ENCODE measurements at regions not wholly inside any gene's neighbourhood (a gene's known extent, or its start where the extent isn't known, plus 50 kb on each side); places are given as distances from the start of the nearest gene placed in this dataset.

DNA sequence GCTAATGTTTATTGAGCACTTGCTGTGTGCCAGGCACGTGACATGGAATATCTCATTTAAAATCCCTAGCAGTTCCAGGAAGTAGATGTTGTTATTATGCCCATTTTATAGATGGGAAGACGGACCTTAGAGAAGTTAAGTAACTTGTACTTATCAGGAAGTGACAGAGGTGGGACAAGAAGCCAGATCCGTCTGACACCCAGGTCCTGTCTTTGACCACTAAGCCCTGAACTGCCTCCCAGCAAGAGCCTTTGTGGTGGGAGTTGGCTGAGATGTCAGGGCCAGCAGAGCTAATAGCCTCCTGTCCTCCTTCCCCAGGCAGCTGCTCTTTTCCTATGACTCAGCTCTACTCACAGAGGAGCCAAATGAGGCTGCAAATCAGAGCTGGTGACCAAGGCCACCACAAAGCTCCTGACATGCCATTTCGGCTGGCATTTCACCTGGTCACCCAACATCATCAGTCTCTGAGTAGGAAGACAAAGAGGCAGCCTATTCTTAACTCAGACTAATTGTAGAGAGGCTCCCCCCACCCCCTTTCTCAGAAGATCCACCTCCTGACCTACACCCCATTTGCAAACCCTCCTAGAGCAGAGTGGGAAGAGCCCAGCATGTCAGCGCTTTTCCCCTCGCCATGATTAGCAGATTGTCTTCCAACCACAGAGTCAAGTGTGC, 175.1 kb upstream of the KIT start:
- Mint-ChIP-seq H3K27ac (no peak overlapping the region), H3K4me1 (no peaks in the 10 kb centered on the region), H3K4me3 (no peak overlapping the region), H3K9me3 (peaks cover 14% of the 10 kb centered on the region), H3K27me3 (ENCODE audit: insufficient read depth) (peaks cover 2% of the 10 kb centered on the region), H3K36me3 (ENCODE audit: low read depth) (no peaks in the 10 kb centered on the region)
- TF ChIP-seq, protein P1, sequence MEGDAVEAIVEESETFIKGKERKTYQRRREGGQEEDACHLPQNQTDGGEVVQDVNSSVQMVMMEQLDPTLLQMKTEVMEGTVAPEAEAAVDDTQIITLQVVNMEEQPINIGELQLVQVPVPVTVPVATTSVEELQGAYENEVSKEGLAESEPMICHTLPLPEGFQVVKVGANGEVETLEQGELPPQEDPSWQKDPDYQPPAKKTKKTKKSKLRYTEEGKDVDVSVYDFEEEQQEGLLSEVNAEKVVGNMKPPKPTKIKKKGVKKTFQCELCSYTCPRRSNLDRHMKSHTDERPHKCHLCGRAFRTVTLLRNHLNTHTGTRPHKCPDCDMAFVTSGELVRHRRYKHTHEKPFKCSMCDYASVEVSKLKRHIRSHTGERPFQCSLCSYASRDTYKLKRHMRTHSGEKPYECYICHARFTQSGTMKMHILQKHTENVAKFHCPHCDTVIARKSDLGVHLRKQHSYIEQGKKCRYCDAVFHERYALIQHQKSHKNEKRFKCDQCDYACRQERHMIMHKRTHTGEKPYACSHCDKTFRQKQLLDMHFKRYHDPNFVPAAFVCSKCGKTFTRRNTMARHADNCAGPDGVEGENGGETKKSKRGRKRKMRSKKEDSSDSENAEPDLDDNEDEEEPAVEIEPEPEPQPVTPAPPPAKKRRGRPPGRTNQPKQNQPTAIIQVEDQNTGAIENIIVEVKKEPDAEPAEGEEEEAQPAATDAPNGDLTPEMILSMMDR (conservative IDR thresholded peaks at IDR 0.05) = no peak
- WGBS, 2 experiments (ENCODE audit: insufficient coverage in 1 of 2, insufficient read length in 1 of 2) = 92 to 96% methylated on average over 5 to 6 of the region's 6 CpGs
- Histone ChIP-seq H3K9ac (ENCODE audit: extremely low read depth, low read length, poor library complexity, severe bottlenecking) (no peak overlapping the region), H3K4me1 (ENCODE audit: control insufficient read depth, insufficient read depth, low read length) (no peaks in the 10 kb centered on the region), H3K9me3 (ENCODE audit: control insufficient read depth, low read length) (peaks cover 15% of the 10 kb centered on the region), H3K36me3 (ENCODE audit: control insufficient read depth, insufficient read depth, low read length) (no peaks in the 10 kb centered on the region), H3K27ac (ENCODE audit: low read depth, low read length) (no peak overlapping the region), H3K27me3 (ENCODE audit: control insufficient read depth, insufficient read depth, low read length, poor library complexity, severe bottlenecking) (no peaks in the 10 kb centered on the region), H3K4me3 (ENCODE audit: low read length) (no peak overlapping the region)
- DNase-seq = no peak

DNA sequence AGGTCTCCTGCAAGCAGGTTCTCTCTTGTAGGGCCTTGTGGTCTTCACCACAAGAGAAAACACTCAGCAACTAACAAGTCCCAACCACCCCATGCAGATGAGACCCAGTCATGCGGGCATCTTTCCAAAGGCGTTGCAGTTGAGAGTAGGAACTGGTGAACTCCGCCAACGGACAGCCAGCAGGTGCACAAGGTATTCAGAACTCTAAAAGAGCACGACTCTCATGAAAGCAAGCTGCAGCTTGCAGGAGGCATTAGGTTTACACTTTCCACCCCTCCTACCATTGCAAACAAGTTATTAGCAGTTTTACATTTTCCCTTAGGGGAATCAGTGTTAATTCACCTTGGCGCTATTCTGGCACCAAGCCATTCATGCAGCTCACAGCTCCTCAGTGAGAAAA, 173.4 kb upstream of the KIT start:
- Mint-ChIP-seq H3K27ac (no peak overlapping the region), H3K36me3 (ENCODE audit: low read depth) (no peaks in the 10 kb centered on the region), H3K4me1 (no peaks in the 10 kb centered on the region), H3K27me3 (ENCODE audit: insufficient read depth) (peaks cover 4% of the 10 kb centered on the region), H3K9me3 (peaks cover 9% of the 10 kb centered on the region), H3K4me3 (no peak overlapping the region)
- no peaks in the 10 kb centered on the region for H3K4me1 ChIP-seq (ENCODE audit: control insufficient read depth, insufficient read depth, low read length)
- no peak overlapping the region for H3K27ac ChIP-seq (ENCODE audit: low read depth, low read length)
- H3K36me3 ChIP-seq (ENCODE audit: control insufficient read depth, insufficient read depth, low read length) = no peaks in the 10 kb centered on the region
- 95 to 100% methylated on average over 4 to 6 of the region's 6 CpGs for WGBS, 2 experiments (ENCODE audit: insufficient coverage in 1 of 2, insufficient read length in 1 of 2)
- H3K9me3 ChIP-seq (ENCODE audit: control insufficient read depth, low read length) = peaks cover 10% of the 10 kb centered on the region
- H3K4me3 ChIP-seq (ENCODE audit: low read length) = no peak overlapping the region
- no peak overlapping the region for H3K9ac ChIP-seq (ENCODE audit: extremely low read depth, low read length, poor library complexity, severe bottlenecking)
- TF ChIP-seq, protein P1 (conservative IDR thresholded peaks at IDR 0.05) = no peak
- DNase-seq = no peak
- no peaks in the 10 kb centered on the region for H3K27me3 ChIP-seq (ENCODE audit: control insufficient read depth, insufficient read depth, low read length, poor library complexity, severe bottlenecking)

DNA sequence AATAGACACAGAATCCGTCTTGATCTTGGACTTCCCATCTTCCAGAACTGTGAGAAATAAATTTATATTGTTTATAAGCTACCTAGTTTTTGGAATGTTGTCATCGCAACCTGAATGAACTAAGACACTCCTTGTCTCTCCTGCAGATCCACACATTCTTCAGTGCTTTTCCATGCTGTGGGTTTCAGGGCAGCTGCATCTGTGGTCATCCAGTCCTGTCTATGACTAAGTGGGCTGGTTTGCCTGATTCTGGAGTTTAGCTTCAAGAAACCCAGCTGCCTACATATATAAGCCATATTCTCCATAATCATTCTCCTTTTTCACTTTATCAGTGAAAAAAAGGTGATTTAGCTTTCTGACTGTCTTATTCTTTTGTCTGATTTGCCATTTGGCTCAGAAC, 170.3 kb upstream of the KIT start:
- no peak overlapping the region for H3K9ac ChIP-seq (ENCODE audit: extremely low read depth, low read length, poor library complexity, severe bottlenecking)
- H3K27ac ChIP-seq (ENCODE audit: low read depth, low read length) = no peak overlapping the region
- H3K9me3 ChIP-seq (ENCODE audit: control insufficient read depth, low read length) = no peaks in the 10 kb centered on the region
- H3K36me3 ChIP-seq (ENCODE audit: control insufficient read depth, insufficient read depth, low read length) = no peaks in the 10 kb centered on the region
- no peak overlapping the region for H3K4me3 ChIP-seq (ENCODE audit: low read length)
- Mint-ChIP-seq H3K4me3 (no peak overlapping the region), H3K36me3 (ENCODE audit: low read depth) (no peaks in the 10 kb centered on the region), H3K9me3 (no peaks in the 10 kb centered on the region), H3K4me1 (peaks cover 4% of the 10 kb centered on the region), H3K27ac (no peak overlapping the region), H3K27me3 (ENCODE audit: insufficient read depth) (peaks cover 4% of the 10 kb centered on the region)
- no peaks in the 10 kb centered on the region for H3K27me3 ChIP-seq (ENCODE audit: control insufficient read depth, insufficient read depth, low read length, poor library complexity, severe bottlenecking)
- DNase-seq = no peak
- WGBS, 2 experiments (ENCODE audit: insufficient coverage in 1 of 2, insufficient read length in 1 of 2) = 88 to 100% methylated on average over 1 to 2 of the region's 2 CpGs
- no peaks in the 10 kb centered on the region for H3K4me1 ChIP-seq (ENCODE audit: control insufficient read depth, insufficient read depth, low read length)
- TF ChIP-seq, protein P1 (conservative IDR thresholded peaks at IDR 0.05) = no peak

Data from endodermal cell (in vitro differentiated cells).